Fibroblast of the aortic adventitia (primary cell): ENCODE measurements at regions not wholly inside any gene's neighbourhood (a gene's known extent, or its start where the extent isn't known, plus 50 kb on each side); places are given as distances from the start of the nearest gene placed in this dataset. TPM values are rescaled to one million over a fixed set of nuclear protein-coding genes. Genes with fewer than 3 reads are reported as not detected.

Source experiments
- DNase-seq: peaks from one replicate; pipeline ENCODE4 v3.0.0-alpha.2; 2010; ENCODE audit warnings: low read depth
- H3K4me3 ChIP-seq: 2 replicates; pipeline ENCODE4 v1.5.1; 2011; ENCODE audit warnings: low read depth, mild to moderate bottlenecking, control low read depth, low read length, moderate library complexity
- small RNA-seq: library from RNA; depleted of rRNA; stranded (forward); fragments of <200 nt; gene quantifications from one replicate; pipeline ENCODE3, GENCODE V24; 2012
- TF ChIP-seq, protein P1 (sequence below): IDR thresholded peaks from 2 replicates; pipeline ENCODE4 v1.5.1; 2011; ENCODE audit warnings: mild to moderate bottlenecking, low read length, control low read depth, inconsistent platforms; ENCODE audit not compliant: insufficient read depth

DNA sequence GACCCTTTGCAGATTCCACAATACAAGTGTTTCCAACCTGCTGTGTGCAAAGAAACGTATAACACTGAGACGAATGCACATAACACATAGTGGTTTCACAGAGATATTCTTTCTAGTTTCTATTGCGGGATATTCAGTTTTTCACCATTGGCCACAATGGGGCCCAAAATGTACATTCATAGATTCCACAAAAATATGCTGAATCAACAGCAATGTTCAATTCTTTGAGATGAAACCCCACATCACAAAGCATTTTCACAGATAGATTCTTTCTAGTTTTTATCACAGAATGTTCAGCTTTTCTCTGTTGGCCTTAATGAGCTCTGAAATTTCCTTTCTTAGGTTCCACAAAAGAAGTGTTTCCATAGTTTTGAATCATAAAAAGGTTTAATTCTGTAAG is 2472.3 kb downstream of the TP53TG3F start:
- TF ChIP-seq, protein P1, sequence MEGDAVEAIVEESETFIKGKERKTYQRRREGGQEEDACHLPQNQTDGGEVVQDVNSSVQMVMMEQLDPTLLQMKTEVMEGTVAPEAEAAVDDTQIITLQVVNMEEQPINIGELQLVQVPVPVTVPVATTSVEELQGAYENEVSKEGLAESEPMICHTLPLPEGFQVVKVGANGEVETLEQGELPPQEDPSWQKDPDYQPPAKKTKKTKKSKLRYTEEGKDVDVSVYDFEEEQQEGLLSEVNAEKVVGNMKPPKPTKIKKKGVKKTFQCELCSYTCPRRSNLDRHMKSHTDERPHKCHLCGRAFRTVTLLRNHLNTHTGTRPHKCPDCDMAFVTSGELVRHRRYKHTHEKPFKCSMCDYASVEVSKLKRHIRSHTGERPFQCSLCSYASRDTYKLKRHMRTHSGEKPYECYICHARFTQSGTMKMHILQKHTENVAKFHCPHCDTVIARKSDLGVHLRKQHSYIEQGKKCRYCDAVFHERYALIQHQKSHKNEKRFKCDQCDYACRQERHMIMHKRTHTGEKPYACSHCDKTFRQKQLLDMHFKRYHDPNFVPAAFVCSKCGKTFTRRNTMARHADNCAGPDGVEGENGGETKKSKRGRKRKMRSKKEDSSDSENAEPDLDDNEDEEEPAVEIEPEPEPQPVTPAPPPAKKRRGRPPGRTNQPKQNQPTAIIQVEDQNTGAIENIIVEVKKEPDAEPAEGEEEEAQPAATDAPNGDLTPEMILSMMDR: no peak
- DNase-seq: no peak
- no peak overlapping the region for H3K4me3 ChIP-seq

Small RNAs in the stretch of these regions (small RNA-seq; reads per million reads assigned to genes)
- gene AC106785.1 (not detected), gene RNA5SP406 (not detected), gene RNA5SP407 (not detected), gene RNA5SP408 (not detected), gene RNA5SP409 (not detected), gene RNA5SP410 (not detected), gene RNA5SP411 (not detected), gene RNA5SP412 (not detected), gene RNA5SP413 (not detected), gene RNA5SP414 (not detected), gene RNA5SP415 (not detected), gene RNA5SP416 (not detected), gene RNA5SP417 (not detected), gene RNA5SP418 (not detected), gene RNA5SP419 (not detected), gene RNA5SP420 (not detected), gene RNA5SP421 (not detected), gene RNA5SP422 (not detected), gene RNA5SP423 (not detected)
